ENCODE measurements at regions not wholly inside any gene's neighbourhood (a gene's known extent, or its start where the extent isn't known, plus 50 kb on each side); places are given as distances from the start of the nearest gene placed in this dataset.
"Not testable (repeated sequence)": the region's sequence is repeated elsewhere in the genome, so short reads cannot be mapped to it uniquely, and the experiment has no call there.

- no peak for DNase-seq (ENCODE audit: low read depth, low spot score)
- no peak overlapping the region for H3K4me3 ChIP-seq (ENCODE audit: low read length)
Measured at GRCh38 chr2:84088656-84089055, 370.4 kb downstream of the SUCLG1 start.

GRCh38 chr2:84085562-84085961 is 373.5 kb downstream of the SUCLG1 start:
- no peak overlapping the region for H3K4me3 ChIP-seq (ENCODE audit: low read length)
- no peak for DNase-seq (ENCODE audit: low read depth, low spot score)

- no peak for DNase-seq (ENCODE audit: low read depth, low spot score)
- no peak overlapping the region for H3K4me3 ChIP-seq (ENCODE audit: low read length)
Measured at GRCh38 chr2:84084856-84085255, 374.2 kb downstream of the SUCLG1 start.

GRCh38 chr2:84083984-84084383 is 375.1 kb downstream of the SUCLG1 start:
- DNase-seq (ENCODE audit: low read depth, low spot score), result no peak
- H3K4me3 ChIP-seq (ENCODE audit: low read length), result no peak overlapping the region

GRCh38 chr2:84078471-84078870 is 380.6 kb downstream of the SUCLG1 start:
- DNase-seq (ENCODE audit: low read depth, low spot score), result no peak
- no peak overlapping the region for H3K4me3 ChIP-seq (ENCODE audit: low read length)

GRCh38 chr2:84077496-84077895 is 381.6 kb downstream of the SUCLG1 start:
- H3K4me3 ChIP-seq (ENCODE audit: low read length), result no peak overlapping the region
- DNase-seq (ENCODE audit: low read depth, low spot score), result peak; percentile 20

GRCh38 chr2:84071050-84071449 is 388.0 kb downstream of the SUCLG1 start:
- no peak overlapping the region for H3K4me3 ChIP-seq (ENCODE audit: low read length)
- no peak for DNase-seq (ENCODE audit: low read depth, low spot score)

- H3K4me3 ChIP-seq (ENCODE audit: low read length), result no peak overlapping the region
Measured at GRCh38 chr2:84065857-84066256, 393.2 kb downstream of the SUCLG1 start.

GRCh38 chr2:84057917-84058560 is 401.0 kb downstream of the SUCLG1 start:
- H3K4me3 ChIP-seq (ENCODE audit: low read length), result no peak overlapping the region

More at GRCh38 chr2:84065857-84066256, 393.2 kb downstream of the SUCLG1 start:
- no peak for DNase-seq (ENCODE audit: low read depth, low spot score)

GRCh38 chr2:84055816-84056215 is 403.3 kb downstream of the SUCLG1 start:
- DNase-seq (ENCODE audit: low read depth, low spot score), result no peak
- no peak overlapping the region for H3K4me3 ChIP-seq (ENCODE audit: low read length)

More at GRCh38 chr2:84057917-84058560, 401.0 kb downstream of the SUCLG1 start:
- no peak for DNase-seq (ENCODE audit: low read depth, low spot score)

- H3K4me3 ChIP-seq (ENCODE audit: low read length); DNase-seq (ENCODE audit: low read depth, low spot score): not testable (repeated sequence)
Measured at GRCh38 chr2:84054577-84054976, 404.5 kb downstream of the SUCLG1 start.

GRCh38 chr2:84052913-84053312 is 406.2 kb downstream of the SUCLG1 start:
- DNase-seq (ENCODE audit: low read depth, low spot score), result no peak
- H3K4me3 ChIP-seq (ENCODE audit: low read length), result no peak overlapping the region

- no peak overlapping the region for H3K4me3 ChIP-seq (ENCODE audit: low read length)
- DNase-seq (ENCODE audit: low read depth, low spot score), result no peak
Measured at GRCh38 chr2:84052043-84052442, 407.0 kb downstream of the SUCLG1 start.

- no peak for DNase-seq (ENCODE audit: low read depth, low spot score)
- no peak overlapping the region for H3K4me3 ChIP-seq (ENCODE audit: low read length)
Measured at GRCh38 chr2:84048964-84049363, 410.1 kb downstream of the SUCLG1 start.

GRCh38 chr2:84041506-84041905 is 417.6 kb downstream of the SUCLG1 start:
- DNase-seq (ENCODE audit: low read depth, low spot score), result no peak

GRCh38 chr2:84040281-84040680 is 418.8 kb downstream of the SUCLG1 start:
- DNase-seq (ENCODE audit: low read depth, low spot score), result no peak
- H3K4me3 ChIP-seq (ENCODE audit: low read length), result no peak overlapping the region

More at GRCh38 chr2:84041506-84041905, 417.6 kb downstream of the SUCLG1 start:
- H3K4me3 ChIP-seq (ENCODE audit: low read length), result no peak overlapping the region

GRCh38 chr2:84038866-84039265 is 420.2 kb downstream of the SUCLG1 start:
- H3K4me3 ChIP-seq (ENCODE audit: low read length), result no peak overlapping the region
- DNase-seq (ENCODE audit: low read depth, low spot score), result no peak

GRCh38 chr2:84033347-84033974 is 425.6 kb downstream of the SUCLG1 start:
- peak; percentile 5 for DNase-seq (ENCODE audit: low read depth, low spot score)
- no peak overlapping the region for H3K4me3 ChIP-seq (ENCODE audit: low read length)

GRCh38 chr2:84031312-84032050 is 427.6 kb downstream of the SUCLG1 start:
- no peak overlapping the region for H3K4me3 ChIP-seq (ENCODE audit: low read length)
- no peak for DNase-seq (ENCODE audit: low read depth, low spot score)

- DNase-seq (ENCODE audit: low read depth, low spot score), result no peak
- no peak overlapping the region for H3K4me3 ChIP-seq (ENCODE audit: low read length)
Measured at GRCh38 chr2:84029903-84030575, 429.0 kb downstream of the SUCLG1 start.
